ENCODE measurements at regions not wholly inside any gene's neighbourhood (a gene's known extent, or its start where the extent isn't known, plus 50 kb on each side); places are given as distances from the start of the nearest gene placed in this dataset.

- no peak for DNase-seq (ENCODE audit: low spot score)
Measured at GRCh38 chr16:65441501-65441900, 319.6 kb upstream of the CDH11 start.

- no peak for DNase-seq (ENCODE audit: low spot score)
Measured at GRCh38 chr16:65429504-65430181, 307.8 kb upstream of the CDH11 start.

DNA sequence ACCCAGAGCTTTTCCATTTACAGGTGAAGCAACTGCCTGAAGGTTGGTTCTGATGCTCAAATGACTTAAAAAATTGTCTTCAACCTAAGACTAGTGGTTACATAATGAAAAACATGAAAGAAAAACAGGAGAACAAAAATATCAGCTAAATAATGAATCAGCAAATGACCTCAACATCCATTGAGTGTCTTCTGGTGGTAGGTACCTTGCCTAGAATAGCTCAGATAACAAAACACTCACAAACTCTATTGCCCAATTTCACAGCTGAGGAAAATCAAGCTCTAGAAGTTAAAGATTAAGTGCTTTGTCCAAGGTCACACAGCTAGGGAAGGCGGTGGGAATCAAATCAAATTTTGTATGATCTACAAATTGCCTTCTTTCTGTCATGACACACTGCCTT, 304.6 kb upstream of the CDH11 start:
- DNase-seq (ENCODE audit: low spot score): no peak

DNA sequence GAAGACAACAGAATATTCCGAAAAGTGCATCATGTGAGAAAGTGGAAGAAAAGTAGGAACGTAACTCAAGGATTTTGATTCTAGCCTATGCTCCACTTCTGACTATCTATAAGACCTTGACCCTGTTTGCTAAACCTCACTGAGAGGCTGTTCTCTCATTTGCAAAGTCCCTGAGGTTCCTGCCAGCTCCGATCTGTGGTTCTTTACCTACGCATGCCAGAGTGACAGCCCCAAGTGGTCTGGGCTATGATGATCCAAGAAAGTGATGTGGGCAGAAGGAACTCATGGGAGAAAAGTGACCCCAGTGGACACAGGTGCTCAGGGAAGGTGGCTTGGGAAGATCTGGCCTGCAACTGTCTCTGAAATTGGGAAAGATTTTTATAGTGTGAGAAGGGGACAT, 301.1 kb upstream of the CDH11 start:
- no peak for DNase-seq (ENCODE audit: low spot score)

GRCh38 chr16:65421596-65421995, 299.7 kb upstream of the CDH11 start:
- DNase-seq (ENCODE audit: low spot score): no peak

DNA sequence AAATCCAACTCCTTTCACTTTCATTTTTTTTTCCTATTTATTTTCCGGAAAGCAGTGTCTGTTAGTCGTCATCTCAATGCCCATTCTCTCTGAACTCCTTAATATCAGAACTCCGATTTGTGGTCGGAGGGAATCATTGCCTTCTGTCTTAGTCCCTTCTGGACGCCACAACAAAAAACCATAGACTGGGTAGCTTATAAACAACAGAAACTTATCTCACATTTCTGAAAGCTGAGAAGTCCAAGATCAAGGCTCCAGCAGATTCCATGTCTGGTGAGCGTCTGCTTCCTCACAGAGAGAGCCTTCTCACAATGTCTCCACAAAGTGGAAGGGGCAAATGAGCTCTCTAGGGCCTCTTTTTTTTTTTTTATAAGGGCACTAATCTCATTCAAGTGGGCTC, 296.6 kb upstream of the CDH11 start:
- no peak for DNase-seq (ENCODE audit: low spot score)

- DNase-seq (ENCODE audit: low spot score): no peak
Measured at GRCh38 chr16:65415460-65415859, 293.6 kb upstream of the CDH11 start.

- no peak for DNase-seq (ENCODE audit: low spot score)
Measured at GRCh38 chr16:65414284-65414984, 292.6 kb upstream of the CDH11 start.

- DNase-seq (ENCODE audit: low spot score): no peak
Measured at GRCh38 chr16:65413861-65414260, 292.0 kb upstream of the CDH11 start.

DNA sequence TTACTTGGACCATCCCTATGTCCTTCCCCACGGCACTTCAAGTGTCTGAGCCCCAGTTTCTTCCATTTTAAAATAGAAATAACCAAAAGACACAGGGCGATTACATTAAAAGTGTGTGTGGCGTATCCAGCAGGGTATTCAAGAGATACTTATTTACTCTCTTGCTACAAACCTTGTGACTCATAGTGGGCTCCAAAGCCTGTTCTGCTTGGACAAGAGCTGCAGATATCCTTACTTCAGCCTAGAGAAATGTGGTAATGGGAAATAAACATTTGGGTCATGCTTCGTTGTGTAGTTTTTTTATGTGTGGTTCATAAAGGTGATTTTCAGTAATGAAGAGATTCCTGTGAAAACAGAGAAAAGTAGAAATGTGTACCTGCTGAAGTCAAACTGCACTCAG, 288.9 kb upstream of the CDH11 start:
- no peak for DNase-seq (ENCODE audit: low spot score)

DNA sequence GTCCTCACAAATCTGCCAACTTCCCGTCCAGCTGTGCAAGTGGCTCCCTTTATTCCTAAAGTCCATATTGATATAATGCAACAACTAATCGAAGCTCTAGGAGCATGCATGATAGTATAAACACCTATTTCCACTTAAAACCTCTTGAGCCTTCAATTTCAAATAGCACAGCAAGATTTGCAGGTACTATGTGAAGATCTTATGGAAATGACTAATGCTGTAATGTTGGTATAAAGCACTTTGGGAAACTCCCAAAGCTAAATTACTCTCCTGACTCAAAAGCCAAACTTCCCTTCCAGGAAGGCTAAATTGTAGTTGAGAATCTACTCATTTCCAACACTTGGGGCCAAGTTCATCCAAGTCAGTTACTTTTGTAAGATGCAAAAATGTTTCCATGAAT, 287.6 kb upstream of the CDH11 start:
- DNase-seq (ENCODE audit: low spot score): no peak

GRCh38 chr16:65406933-65407332, 285.1 kb upstream of the CDH11 start:
- no peak for DNase-seq (ENCODE audit: low spot score)

DNA sequence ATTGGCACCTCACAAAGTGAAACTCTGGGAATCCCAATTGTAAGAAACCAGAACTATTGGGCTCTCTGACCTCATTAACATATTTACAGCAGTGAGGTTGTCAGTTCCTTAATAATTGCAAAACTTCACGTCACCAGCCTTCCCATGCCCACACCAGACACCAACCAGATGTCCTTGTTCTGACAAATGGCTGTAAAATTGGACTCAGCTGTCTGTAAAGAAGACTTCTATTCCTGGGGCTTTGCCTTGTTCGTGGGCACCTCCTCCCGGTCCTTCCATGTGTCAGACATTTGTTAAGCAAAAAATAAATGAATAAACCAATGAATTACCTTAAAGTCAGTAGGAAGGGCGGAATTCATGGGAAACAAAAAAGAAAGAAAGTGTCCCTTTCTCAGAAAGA, 284.3 kb upstream of the CDH11 start:
- no peak for DNase-seq (ENCODE audit: low spot score)

DNA sequence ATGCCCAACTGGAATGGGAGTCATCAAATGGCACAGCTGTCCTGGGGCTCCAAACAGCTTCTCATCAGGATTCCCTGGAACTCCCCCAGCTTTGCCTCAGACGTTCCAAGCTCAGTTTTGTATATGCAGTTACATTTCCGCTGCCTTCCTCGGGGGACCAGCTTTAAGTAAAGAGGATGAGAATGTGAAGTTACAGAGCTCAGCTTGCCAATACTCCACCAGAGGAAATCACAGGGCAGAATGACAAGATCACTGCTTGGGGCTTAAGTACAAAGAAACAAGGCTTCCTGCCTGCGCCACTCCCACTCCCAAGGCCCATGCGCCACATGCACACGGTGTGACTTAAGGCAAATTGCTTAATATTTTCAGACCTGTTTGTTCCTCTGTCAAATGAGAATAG, 272.4 kb upstream of the CDH11 start:
- DNase-seq (ENCODE audit: low spot score): no peak

DNA sequence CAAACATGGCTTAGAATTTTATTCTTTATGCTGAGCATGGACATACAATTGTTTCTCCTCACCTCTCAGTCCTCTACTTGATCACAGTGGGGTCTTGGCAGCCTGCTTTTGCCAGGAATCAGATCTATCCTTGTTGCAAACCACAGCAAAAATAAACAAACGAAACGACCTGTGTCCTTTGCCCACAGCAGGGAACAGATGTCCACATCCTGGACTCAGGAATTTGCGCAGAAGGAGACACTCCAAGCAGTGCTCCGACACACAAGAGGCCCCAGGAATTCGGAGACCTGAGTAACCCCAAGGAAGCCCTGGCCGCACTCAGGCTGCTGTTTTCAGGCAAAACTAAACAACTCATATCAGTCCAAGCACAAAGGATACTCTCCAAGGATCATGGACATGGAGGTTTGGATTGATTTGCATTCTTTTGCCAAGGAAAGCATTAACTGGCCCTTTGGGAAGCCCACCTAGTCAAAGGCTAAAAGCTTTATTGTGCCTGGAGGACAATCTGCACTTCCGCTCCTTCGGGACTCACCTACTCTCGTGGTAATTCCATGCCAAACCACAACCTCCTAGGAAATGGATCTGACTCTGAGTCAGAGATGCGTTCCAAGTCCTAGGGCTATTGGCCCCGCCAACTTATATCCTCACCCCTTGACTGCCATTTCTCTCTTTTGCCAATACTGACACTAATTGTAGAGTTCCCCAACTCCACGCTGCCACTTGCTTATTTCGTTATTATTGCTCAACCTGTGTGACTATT, 271.1 kb upstream of the CDH11 start:
- no peak for DNase-seq (ENCODE audit: low spot score)

DNA sequence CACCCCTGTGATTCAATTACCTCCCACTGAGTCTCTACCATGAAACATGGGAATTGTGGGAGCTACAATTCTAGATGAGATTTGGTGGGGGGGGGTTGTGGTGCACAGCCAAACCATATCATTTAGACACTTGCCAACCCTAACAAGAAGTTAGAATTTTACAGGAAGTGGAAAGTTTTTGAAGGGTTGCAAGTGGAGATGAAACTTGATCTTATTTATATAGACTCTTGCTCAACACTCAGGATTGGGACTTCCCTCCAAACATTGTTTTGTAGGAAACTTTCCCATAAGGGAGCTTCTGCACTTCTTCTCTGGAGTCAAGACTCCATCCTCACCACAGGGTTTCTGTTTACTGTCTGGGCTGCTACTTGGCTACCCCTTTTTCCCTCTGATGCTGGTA, 266.7 kb upstream of the CDH11 start:
- DNase-seq (ENCODE audit: low spot score): no peak

DNA sequence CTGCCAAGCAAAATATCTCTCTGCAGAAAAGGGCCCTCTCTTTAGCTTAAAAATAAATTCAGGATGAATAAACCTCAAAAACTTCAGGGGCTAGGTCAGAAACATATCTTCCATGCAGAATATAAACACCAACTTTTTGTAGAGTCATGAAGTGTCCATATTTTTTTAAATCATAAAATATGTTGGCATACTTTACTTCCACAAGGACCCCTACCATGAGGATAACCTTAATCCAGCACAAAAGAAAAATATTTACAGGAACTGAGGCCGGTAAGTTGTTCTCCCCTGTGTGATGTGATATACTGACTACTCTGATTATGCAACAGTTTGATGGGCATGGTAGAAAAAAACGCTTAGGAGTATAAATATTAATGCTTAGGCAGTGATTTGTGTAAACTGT, 264.8 kb upstream of the CDH11 start:
- no peak for DNase-seq (ENCODE audit: low spot score)

GRCh38 chr16:65384441-65384840, 262.6 kb upstream of the CDH11 start:
- no peak for DNase-seq (ENCODE audit: low spot score)

GRCh38 chr16:65377195-65377594, 255.3 kb upstream of the CDH11 start:
- no peak for DNase-seq (ENCODE audit: low spot score)

- DNase-seq (ENCODE audit: low spot score): no peak
Measured at GRCh38 chr16:65376601-65377000, 254.7 kb upstream of the CDH11 start.

DNA sequence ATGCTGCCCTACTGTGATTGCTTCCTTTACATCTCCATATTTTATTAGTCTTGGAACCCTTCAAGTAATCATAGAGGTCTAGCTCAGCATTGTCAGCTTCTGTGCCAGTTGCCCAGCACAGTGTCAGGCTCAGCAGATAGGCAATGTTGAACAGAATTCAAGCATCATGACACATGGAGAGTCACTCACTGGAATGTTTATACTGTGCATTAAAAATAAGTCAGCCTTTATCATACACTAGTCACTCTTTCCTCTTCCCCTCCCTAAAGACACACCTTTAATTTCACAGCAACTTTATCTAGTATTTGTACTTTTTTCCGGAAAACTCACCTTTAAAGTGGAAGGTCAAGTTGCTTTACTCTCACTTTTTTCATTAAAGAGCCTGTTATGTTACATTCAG, 253.8 kb upstream of the CDH11 start:
- DNase-seq (ENCODE audit: low spot score): no peak

DNA sequence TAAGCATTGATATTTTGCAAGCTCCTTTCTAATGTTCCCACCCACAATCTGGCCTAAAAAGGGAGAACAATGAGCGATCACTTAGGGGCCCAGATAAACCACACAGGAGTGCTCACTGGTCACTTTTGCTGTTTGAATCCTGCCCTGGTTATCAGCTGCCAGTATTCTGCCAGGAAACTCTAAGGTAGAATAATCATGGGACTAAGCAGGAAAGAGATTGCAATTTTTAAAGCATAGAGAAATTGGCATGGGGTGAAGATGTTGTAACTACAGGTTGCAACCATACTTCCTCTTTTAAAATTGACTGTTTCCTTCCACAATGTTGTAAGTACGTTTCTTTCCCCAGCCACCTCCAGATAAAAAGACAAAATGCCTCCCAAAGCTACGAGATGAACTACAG, 251.2 kb upstream of the CDH11 start:
- DNase-seq (ENCODE audit: low spot score): no peak

DNA sequence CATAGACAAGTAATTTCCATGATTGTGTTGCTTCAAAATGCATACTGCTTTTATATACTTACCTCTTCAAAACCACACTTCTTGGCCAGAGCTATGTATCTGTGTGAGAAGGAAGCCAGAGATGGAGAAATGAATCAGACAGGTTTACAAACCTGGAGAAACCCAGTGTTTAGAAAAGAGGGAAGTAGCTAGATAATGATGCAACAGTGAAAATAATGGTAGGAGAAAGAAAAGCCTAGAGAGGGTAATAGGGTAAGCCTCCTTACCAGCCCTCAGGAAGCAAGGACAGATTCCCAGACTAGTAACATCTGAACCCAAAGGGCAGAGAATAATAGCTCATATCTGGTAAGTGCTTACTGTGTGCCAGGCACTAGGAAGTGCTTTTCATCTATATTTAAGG, 250.3 kb upstream of the CDH11 start:
- DNase-seq (ENCODE audit: low spot score): no peak

Data from Ammon's horn (tissue), 1 donor.